GM12864 (cell line): ENCODE measurements at regions not wholly inside any gene's neighbourhood (a gene's known extent, or its start where the extent isn't known, plus 50 kb on each side); places are given as distances from the start of the nearest gene placed in this dataset.
"Not testable (repeated sequence)": the region's sequence is repeated elsewhere in the genome, so short reads cannot be mapped to it uniquely, and the experiment has no call there.

Source experiments
- DNase-seq: peaks from one replicate; pipeline ENCODE4 v3.0.0-alpha.2; 2011; ENCODE audit warnings: low read depth
- H3K4me3 ChIP-seq: 2 replicates; pipeline ENCODE4 v1.5.1; 2011; ENCODE audit warnings: mild to moderate bottlenecking, low read depth, low read length, control low read depth
- CTCF ChIP-seq: IDR thresholded peaks from 2 replicates; pipeline ENCODE4 v1.5.1; 2011; ENCODE audit warnings: low read depth, mild to moderate bottlenecking, moderate library complexity, low read length, control low read depth, inconsistent platforms; ENCODE audit errors: missing control alignments

GRCh38 chr14:66268802-66269334, 217.3 kb upstream of the CCDC196 start:
- DNase-seq, result no peak
- H3K4me3 ChIP-seq, result no peak overlapping the region
- no peak for TF ChIP-seq CTCF

- no peak for DNase-seq
- no peak for TF ChIP-seq CTCF
Observed at GRCh38 chr14:66272221-66272620, 213.9 kb upstream of the CCDC196 start.

GRCh38 chr14:66273261-66273832, 212.8 kb upstream of the CCDC196 start:
- H3K4me3 ChIP-seq, result no peak overlapping the region
- TF ChIP-seq CTCF, result no peak
- no peak for DNase-seq

More at GRCh38 chr14:66272221-66272620, 213.9 kb upstream of the CCDC196 start:
- no peak overlapping the region for H3K4me3 ChIP-seq

GRCh38 chr14:66278418-66278817, 207.8 kb upstream of the CCDC196 start:
- not testable (repeated sequence) for H3K4me3 ChIP-seq, DNase-seq

GRCh38 chr14:66281036-66281776, 205.0 kb upstream of the CCDC196 start:
- no peak overlapping the region for H3K4me3 ChIP-seq
- no peak for TF ChIP-seq CTCF
- no peak for DNase-seq

- DNase-seq, result no peak
- TF ChIP-seq CTCF, result no peak
- no peak overlapping the region for H3K4me3 ChIP-seq
Observed at GRCh38 chr14:66284346-66284745, 201.8 kb upstream of the CCDC196 start.

GRCh38 chr14:66288511-66288910, 197.7 kb upstream of the CCDC196 start:
- TF ChIP-seq CTCF, result no peak
- no peak overlapping the region for H3K4me3 ChIP-seq
- DNase-seq, result no peak
